ENCODE measurements at regions not wholly inside any gene's neighbourhood (a gene's known extent, or its start where the extent isn't known, plus 50 kb on each side); places are given as distances from the start of the nearest gene placed in this dataset.

DNA sequence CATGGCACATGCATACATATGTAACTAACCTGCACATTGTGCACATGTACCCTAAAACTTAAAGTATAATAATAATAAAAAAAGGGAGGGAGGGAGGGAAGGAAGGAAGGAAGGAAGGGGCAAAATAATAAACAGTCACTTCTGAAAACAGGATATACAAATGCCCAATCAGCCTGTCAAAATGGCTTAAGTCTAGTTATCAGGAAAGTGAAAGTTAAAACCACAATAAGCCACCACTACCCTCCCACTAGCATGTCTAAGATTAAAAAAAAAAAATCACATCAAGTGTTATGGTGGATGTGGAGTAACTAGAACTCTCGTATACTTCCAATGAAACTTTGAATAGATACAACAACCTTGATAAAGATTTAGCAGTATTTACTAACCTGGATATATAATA is 145.6 kb upstream of the GMNC start:
- TF ChIP-seq, protein P1, sequence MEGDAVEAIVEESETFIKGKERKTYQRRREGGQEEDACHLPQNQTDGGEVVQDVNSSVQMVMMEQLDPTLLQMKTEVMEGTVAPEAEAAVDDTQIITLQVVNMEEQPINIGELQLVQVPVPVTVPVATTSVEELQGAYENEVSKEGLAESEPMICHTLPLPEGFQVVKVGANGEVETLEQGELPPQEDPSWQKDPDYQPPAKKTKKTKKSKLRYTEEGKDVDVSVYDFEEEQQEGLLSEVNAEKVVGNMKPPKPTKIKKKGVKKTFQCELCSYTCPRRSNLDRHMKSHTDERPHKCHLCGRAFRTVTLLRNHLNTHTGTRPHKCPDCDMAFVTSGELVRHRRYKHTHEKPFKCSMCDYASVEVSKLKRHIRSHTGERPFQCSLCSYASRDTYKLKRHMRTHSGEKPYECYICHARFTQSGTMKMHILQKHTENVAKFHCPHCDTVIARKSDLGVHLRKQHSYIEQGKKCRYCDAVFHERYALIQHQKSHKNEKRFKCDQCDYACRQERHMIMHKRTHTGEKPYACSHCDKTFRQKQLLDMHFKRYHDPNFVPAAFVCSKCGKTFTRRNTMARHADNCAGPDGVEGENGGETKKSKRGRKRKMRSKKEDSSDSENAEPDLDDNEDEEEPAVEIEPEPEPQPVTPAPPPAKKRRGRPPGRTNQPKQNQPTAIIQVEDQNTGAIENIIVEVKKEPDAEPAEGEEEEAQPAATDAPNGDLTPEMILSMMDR (IDR thresholded peaks at IDR 0.05; ENCODE audit: control extremely low read depth, extremely low read depth): no peak
- no peak for ATAC-seq (ENCODE audit: insufficient read depth, low FRiP score)
- WGBS, 2 donors: 67 to 75% methylated on average over 1 of the region's 1 CpG

DNA sequence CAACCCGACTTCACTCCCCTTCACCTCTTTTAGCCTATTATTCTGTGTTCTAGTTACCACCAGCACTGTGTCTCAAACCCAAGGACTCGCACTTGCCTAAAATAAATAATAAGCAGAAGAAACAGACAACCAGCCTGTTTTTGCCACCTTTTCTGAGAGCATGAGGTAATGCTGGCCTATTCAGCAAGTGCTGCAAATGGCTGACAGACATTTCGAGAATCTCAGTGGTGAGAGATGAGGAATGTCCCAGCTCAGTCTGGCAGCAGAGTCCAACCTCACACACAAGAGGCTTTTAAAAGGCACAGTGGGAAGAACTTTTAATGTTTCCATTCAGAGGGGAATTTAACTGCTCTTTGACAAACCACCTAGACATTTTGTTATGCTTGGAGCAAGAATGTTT is 143.3 kb upstream of the GMNC start:
- no peaks in the 10 kb centered on the region for H3K27me3 ChIP-seq (ENCODE audit: control insufficient read depth in 3 of 3, insufficient read depth in 3 of 3, low read length in 2 of 3)
- no peak overlapping the region for H3K27ac ChIP-seq (ENCODE audit: low read depth in 1 of 2, low read length in 1 of 2)
- TF ChIP-seq, protein P1 (IDR thresholded peaks at IDR 0.05; ENCODE audit: control extremely low read depth, extremely low read depth): no peak
- ATAC-seq (ENCODE audit: insufficient read depth, low FRiP score) (no peak), DNase-seq (no peak)
- WGBS, 2 donors: 57 to 76% methylated on average over 3 of the region's 3 CpGs
- no peaks in the 10 kb centered on the region for H3K9me3 ChIP-seq (ENCODE audit: control insufficient read depth in 4 of 4, insufficient read depth in 3 of 4, low read length in 3 of 4)
- no peak overlapping the region for H3K4me3 ChIP-seq
- H3K9ac ChIP-seq (ENCODE audit: insufficient read depth in 1 of 2, low read length in 2 of 2): no peak overlapping the region
- H3K4me1 ChIP-seq (ENCODE audit: control insufficient read depth in 5 of 5, insufficient read depth in 5 of 5, low read length in 5 of 5): no peaks in the 10 kb centered on the region
- H3K36me3 ChIP-seq (ENCODE audit: control insufficient read depth in 4 of 4, insufficient read depth in 4 of 4, low read length in 4 of 4): no peaks in the 10 kb centered on the region

More for the DNA sequence above, 145.6 kb upstream of the GMNC start:
- H3K9me3 ChIP-seq (ENCODE audit: control insufficient read depth in 4 of 4, insufficient read depth in 3 of 4, low read length in 3 of 4): no peaks in the 10 kb centered on the region
- no peak overlapping the region for H3K4me3 ChIP-seq
- no peaks in the 10 kb centered on the region for H3K36me3 ChIP-seq (ENCODE audit: control insufficient read depth in 4 of 4, insufficient read depth in 4 of 4, low read length in 4 of 4)
- H3K4me1 ChIP-seq (ENCODE audit: control insufficient read depth in 5 of 5, insufficient read depth in 5 of 5, low read length in 5 of 5): no peaks in the 10 kb centered on the region
- no peak overlapping the region for H3K9ac ChIP-seq (ENCODE audit: insufficient read depth in 1 of 2, low read length in 2 of 2)
- no peaks in the 10 kb centered on the region for H3K27me3 ChIP-seq (ENCODE audit: control insufficient read depth in 3 of 3, insufficient read depth in 3 of 3, low read length in 2 of 3)
- no peak overlapping the region for H3K27ac ChIP-seq (ENCODE audit: low read depth in 1 of 2, low read length in 1 of 2)
- no peak for DNase-seq

DNA sequence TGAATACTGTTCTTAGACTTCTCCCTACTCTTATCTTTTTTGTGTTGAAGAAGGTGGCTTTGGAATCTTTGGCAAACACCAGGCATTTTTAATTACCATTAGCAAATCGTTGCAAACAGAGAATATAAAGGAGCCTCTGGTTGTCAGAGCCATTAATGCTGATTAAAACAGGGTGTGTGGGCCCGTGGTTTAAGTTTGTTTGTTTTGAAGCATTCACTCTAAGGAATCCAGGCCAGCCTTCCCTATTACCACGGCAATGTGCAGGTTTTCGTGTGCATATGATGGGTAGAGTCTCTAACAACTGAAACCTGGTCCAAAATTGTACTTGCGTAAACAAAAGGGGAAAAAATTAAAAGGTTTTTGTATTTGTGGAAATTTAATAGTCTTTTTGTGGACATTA is 141.2 kb upstream of the GMNC start:
- H3K9me3 ChIP-seq (ENCODE audit: control insufficient read depth in 4 of 4, insufficient read depth in 3 of 4, low read length in 3 of 4): no peaks in the 10 kb centered on the region
- no peaks in the 10 kb centered on the region for H3K4me1 ChIP-seq (ENCODE audit: control insufficient read depth in 5 of 5, insufficient read depth in 5 of 5, low read length in 5 of 5)
- H3K9ac ChIP-seq (ENCODE audit: insufficient read depth in 1 of 2, low read length in 2 of 2): no peak overlapping the region
- ATAC-seq (ENCODE audit: insufficient read depth, low FRiP score) (no peak), DNase-seq (no peak)
- TF ChIP-seq, protein P1 (IDR thresholded peaks at IDR 0.05; ENCODE audit: control extremely low read depth, extremely low read depth): no peak
- H3K4me3 ChIP-seq: no peak overlapping the region
- H3K27me3 ChIP-seq (ENCODE audit: control insufficient read depth in 3 of 3, insufficient read depth in 3 of 3, low read length in 2 of 3): no peaks in the 10 kb centered on the region
- no peaks in the 10 kb centered on the region for H3K36me3 ChIP-seq (ENCODE audit: control insufficient read depth in 4 of 4, insufficient read depth in 4 of 4, low read length in 4 of 4)
- H3K27ac ChIP-seq (ENCODE audit: low read depth in 1 of 2, low read length in 1 of 2): no peak overlapping the region
- 65 to 74% methylated on average over 5 of the region's 5 CpGs for WGBS, 2 donors

DNA sequence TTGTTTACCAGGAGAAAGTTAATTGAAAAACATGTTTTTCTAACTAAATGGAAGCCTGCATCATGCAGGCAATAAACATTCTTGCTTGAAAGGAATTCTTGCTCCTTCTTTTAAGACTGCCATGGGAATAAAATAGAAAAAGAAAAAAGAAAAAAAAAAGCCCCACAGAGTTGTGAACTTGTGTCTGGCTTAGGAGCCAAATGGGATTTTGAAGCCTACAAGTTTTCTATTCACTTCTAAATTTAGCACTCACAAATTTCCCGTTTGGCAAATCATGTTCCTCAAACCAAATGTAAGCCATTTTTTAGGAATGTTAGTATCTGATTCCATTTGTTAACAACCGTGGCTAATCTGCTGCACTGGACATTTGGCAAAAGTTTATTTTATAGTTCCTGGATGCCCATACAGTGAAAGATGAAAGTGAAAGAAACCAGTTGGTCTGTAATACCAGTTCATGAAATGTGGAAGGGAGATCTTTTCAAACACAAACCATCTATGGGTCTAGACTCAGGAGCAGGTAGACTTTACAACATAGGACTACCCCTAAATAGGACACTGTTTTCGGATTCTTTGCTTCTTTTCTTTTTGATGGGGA is 133.8 kb upstream of the GMNC start:
- Histone ChIP-seq H3K9ac (ENCODE audit: insufficient read depth in 1 of 2, low read length in 2 of 2) (no peak overlapping the region), H3K4me3 (no peak overlapping the region), H3K27me3 (ENCODE audit: control insufficient read depth in 3 of 3, insufficient read depth in 3 of 3, low read length in 2 of 3) (no peaks in the 10 kb centered on the region), H3K4me1 (ENCODE audit: control insufficient read depth in 5 of 5, insufficient read depth in 5 of 5, low read length in 5 of 5) (no peaks in the 10 kb centered on the region), H3K36me3 (ENCODE audit: control insufficient read depth in 4 of 4, insufficient read depth in 4 of 4, low read length in 4 of 4) (no peaks in the 10 kb centered on the region), H3K27ac (ENCODE audit: low read depth in 1 of 2, low read length in 1 of 2) (no peak overlapping the region), H3K9me3 (ENCODE audit: control insufficient read depth in 4 of 4, insufficient read depth in 3 of 4, low read length in 3 of 4) (no peaks in the 10 kb centered on the region)
- WGBS, 2 donors: 47 to 57% methylated on average over 3 of the region's 3 CpGs
- no peak for ATAC-seq (ENCODE audit: insufficient read depth, low FRiP score)
- no peak for DNase-seq
- TF ChIP-seq, protein P1 (IDR thresholded peaks at IDR 0.05; ENCODE audit: control extremely low read depth, extremely low read depth): no peak

Measured in lung (tissue), 11 donors.